C4-2B (cell line): ENCODE measurements at regions not wholly inside any gene's neighbourhood (a gene's known extent, or its start where the extent isn't known, plus 50 kb on each side); places are given as distances from the start of the nearest gene placed in this dataset.

ENCODE experiments used
- ZFX ChIP-seq: fragments of 450-650 bp; IDR thresholded peaks from 2 replicates; pipeline ENCODE4 v1.6.1; 2017
- TF ChIP-seq, protein P1 (sequence below): fragments of 450-650 bp; conservative IDR thresholded peaks from 2 replicates; pipeline ENCODE4 v1.5.1; 2017; ENCODE audit warnings: mild to moderate bottlenecking

DNA sequence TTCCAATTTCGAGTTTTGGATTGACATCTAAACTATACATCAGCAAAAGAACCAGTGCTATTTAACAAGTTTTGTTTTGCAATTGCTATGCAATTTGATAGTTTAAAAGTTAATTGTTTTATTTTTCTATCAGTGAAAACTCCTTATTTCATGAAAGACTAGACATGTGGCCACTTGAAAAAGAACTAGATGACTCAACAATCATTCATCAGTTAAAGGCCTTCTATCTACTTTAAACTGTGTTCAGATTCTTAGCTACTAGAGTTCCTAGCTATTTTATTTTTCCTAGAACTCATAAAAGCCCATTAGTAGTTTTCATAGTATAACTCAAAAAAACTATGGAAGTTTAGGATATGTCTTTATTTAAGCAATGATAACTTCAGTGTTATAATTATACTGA lies 104.6 kb upstream of the LSM8 start:
- TF ChIP-seq, protein P1, sequence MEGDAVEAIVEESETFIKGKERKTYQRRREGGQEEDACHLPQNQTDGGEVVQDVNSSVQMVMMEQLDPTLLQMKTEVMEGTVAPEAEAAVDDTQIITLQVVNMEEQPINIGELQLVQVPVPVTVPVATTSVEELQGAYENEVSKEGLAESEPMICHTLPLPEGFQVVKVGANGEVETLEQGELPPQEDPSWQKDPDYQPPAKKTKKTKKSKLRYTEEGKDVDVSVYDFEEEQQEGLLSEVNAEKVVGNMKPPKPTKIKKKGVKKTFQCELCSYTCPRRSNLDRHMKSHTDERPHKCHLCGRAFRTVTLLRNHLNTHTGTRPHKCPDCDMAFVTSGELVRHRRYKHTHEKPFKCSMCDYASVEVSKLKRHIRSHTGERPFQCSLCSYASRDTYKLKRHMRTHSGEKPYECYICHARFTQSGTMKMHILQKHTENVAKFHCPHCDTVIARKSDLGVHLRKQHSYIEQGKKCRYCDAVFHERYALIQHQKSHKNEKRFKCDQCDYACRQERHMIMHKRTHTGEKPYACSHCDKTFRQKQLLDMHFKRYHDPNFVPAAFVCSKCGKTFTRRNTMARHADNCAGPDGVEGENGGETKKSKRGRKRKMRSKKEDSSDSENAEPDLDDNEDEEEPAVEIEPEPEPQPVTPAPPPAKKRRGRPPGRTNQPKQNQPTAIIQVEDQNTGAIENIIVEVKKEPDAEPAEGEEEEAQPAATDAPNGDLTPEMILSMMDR: no peak
- TF ChIP-seq ZFX: no peak
